GM12892 (cell line): ENCODE measurements at regions not wholly inside any gene's neighbourhood (a gene's known extent, or its start where the extent isn't known, plus 50 kb on each side); places are given as distances from the start of the nearest gene placed in this dataset.

Experiments used
- DNase-seq: peaks from one replicate; pipeline ENCODE4 v3.0.0; 2011; ENCODE audit not compliant: insufficient read length
- FAIRE-seq: peaks from 2 replicates; lab custom pipeline; 2011; peaks lifted over from hg19 to GRCh38; lab: Jason Lieb, UNC
- POLR2A ChIP-seq: IDR thresholded peaks from 2 replicates; pipeline ENCODE4 v1.6.1; 2011; ENCODE audit warnings: low read depth, low read length, control low read depth
- POLR2AphosphoS5 ChIP-seq: IDR thresholded peaks from 2 replicates; pipeline ENCODE4 v1.6.1; 2011; ENCODE audit warnings: low read depth, low read length, control low read depth
- TAF1 ChIP-seq: IDR thresholded peaks from 2 replicates; pipeline ENCODE4 v1.6.1; 2011; ENCODE audit warnings: low read depth, mild to moderate bottlenecking, control low read depth, low read length, borderline replicate concordance

DNA sequence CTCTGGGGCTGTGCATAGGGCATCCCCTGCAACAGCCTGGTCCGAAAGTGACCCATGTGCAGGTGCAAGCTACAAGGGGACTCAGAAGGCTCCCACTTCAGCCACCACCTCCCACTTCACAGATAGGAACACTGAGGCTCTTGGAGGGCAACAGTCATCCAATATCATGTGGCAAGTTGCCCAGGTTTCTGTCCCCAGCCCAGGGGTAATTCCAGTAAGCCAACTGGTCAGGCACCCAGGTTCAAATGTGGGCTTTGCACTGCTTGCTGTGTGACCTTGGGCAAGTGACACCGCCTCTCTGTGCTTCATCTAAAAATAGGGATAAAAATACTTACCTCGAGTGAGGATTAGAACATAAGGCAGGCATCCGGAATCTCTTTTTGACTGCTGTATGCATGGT lies 62.0 kb upstream of the SIRPA start:
- TF ChIP-seq POLR2AphosphoS5 (no peak), TAF1 (no peak), POLR2A (no peak)
- FAIRE-seq (no peak), DNase-seq (no peak)

DNA sequence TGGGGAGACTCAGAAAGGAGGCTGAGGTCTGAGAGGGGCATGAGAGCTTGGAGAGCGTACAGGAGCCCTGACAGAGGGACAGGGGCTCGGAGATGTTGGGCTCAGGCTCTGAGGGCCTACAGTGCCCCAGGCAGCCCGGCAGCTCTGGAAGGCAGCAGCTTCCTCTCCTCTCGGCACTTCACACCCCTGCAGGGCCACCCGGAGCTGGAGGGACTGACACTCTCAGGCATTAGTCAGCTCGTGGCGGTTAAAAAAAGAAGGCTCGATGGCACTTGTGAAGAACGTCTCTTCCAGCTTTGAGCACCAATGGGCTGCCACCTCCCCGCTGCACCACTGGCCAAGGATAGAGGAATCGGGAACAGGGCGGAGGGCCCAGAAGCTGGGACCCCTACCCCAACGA lies 62.6 kb upstream of the SIRPA start:
- FAIRE-seq (no peak), DNase-seq (no peak)
- TF ChIP-seq POLR2AphosphoS5 = no peak
- no peak for TF ChIP-seq POLR2A
- no peak for TF ChIP-seq TAF1

- no peak for TF ChIP-seq TAF1
- TF ChIP-seq POLR2A = no peak
- TF ChIP-seq POLR2AphosphoS5 = no peak
- FAIRE-seq (no peak), DNase-seq (no peak)
These were observed 63.6 kb upstream of the SIRPA start for GRCh38 chr20:1831606-1832005.

- TF ChIP-seq TAF1 (no peak), POLR2A (no peak), POLR2AphosphoS5 (no peak)
- DNase-seq (no peak), FAIRE-seq (no peak)
These were observed 64.1 kb upstream of the SIRPA start for GRCh38 chr20:1831096-1831495.

- DNase-seq = no peak
- FAIRE-seq = no peak
- no peak for TF ChIP-seq TAF1
- no peak for TF ChIP-seq POLR2A
- TF ChIP-seq POLR2AphosphoS5 = no peak
These were observed 65.0 kb upstream of the SIRPA start for GRCh38 chr20:1830240-1830639.

GRCh38 chr20:1829531-1829930 lies 65.7 kb upstream of the SIRPA start:
- no peak for DNase-seq
- FAIRE-seq = no peak
- TF ChIP-seq POLR2AphosphoS5 = no peak
- no peak for TF ChIP-seq TAF1
- no peak for TF ChIP-seq POLR2A

- TF ChIP-seq POLR2AphosphoS5 (no peak), TAF1 (no peak)
- no peak for DNase-seq
- no peak for FAIRE-seq
These were observed 66.4 kb upstream of the SIRPA start for GRCh38 chr20:1828786-1829131.

DNA sequence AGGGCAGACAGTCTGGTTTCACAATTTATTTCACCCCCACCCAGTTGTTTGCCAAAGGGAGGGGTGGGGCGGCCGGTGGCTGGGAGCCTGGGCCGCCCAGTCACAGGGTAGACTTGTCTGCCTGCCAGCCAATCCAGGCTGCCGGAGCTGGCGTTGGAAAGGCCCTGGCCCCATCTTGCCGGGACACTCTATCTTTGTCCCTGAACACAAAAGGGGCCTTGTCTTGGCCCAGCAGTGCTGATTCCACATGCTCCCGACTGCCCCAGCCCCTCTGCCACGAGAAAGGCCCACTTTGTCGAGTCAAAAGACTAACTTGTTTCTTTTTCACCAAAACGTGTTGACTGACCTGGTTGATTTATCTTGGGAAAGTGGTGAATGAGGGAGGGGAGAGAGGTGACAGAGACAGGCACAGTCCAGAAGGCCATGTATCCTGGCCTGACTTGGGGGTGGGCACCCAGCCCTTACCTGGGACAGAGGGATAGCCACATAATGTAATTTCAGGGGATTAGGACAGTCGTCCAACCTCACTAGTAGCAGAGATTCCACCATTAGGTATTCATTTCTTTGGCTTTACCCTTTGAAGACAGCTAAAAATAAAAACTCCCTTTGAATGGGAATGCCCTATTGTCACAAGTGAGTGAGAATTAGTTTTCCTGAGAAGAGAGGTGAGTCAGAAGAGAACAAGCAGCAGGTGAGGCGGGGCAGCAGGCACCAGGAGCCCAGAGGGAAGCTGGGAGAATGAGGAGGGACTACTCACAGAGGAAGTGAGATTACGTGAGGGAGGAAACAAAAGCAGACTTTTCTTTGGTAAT lies 67.0 kb upstream of the SIRPA start:
- TF ChIP-seq TAF1 = no peak
- no peak for DNase-seq
- no peak for FAIRE-seq

DNA sequence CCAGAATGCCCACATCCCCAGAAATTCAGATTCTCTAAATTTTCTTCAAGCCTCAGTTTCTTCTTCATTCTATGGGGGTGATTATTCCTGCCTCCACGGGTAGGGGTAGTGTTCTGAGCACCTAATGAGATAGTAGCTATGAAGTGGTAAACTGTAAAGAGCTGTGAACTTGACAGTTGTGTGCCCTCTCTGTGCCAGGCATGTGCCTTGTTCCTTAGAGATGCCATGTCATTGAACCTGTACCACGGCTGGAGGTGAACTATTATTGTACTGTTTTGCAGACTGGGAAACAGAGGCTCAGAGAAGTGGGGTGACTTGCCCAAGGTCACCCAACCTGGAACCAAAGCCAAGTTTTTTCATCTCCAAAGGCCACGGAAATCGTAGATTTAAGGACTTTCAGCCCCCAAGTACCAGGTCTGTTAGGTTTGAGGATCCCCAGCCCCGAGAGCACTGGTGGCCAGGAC lies 67.7 kb upstream of the SIRPA start:
- TF ChIP-seq TAF1 = no peak
- DNase-seq (no peak), FAIRE-seq (no peak)

DNA sequence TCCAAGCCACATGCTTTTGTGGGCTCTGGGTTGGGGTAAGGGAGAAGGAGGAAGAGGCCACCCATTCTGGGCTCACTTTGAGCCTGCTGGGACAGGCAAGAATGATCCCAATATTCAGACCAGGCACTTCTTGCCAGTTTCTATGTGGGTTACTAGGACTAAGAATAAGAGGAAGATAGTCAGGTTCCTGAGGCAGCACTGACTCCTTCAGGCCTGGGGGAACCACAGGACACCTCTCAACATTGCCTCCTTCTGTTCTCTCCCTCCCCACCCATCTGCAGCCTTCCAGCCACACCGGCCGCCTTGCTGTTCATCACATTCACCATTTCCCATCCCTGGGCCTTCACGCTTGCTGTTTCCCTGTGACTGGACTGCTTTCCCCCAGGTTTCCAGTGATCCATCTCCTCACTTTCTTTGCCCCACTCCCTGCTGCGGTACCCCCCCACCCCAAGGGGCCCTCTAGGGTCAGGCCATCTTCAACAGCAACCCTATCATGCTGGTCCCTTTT lies 69.2 kb upstream of the SIRPA start:
- TF ChIP-seq POLR2A (no peak), TAF1 (no peak), POLR2AphosphoS5 (no peak)
- DNase-seq = no peak
- FAIRE-seq = no peak

- DNase-seq (no peak), FAIRE-seq (no peak)
- TF ChIP-seq POLR2A = no peak
- TF ChIP-seq TAF1 = no peak
- no peak for TF ChIP-seq POLR2AphosphoS5
These were observed 69.7 kb upstream of the SIRPA start for GRCh38 chr20:1825507-1825906.

DNA sequence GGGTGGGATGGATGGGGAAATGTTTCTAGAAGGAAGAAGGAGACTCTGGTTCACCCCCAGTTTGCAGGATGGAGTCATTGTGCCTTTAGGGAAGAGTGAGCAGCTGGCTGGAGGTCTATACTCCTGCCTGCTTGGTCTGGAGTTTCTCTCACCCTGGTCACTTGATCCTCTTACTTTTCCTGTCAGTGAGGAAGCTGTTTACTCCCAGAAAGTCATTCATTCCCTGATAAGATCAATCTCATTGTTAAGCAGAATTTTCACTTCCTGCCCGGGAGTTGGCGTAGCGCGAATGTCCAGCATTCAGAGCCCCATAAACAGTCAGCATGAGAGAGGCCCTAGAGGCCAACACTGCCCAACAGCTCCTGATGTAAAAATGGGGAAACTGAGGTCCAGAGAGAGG lies 70.4 kb upstream of the SIRPA start:
- FAIRE-seq (no peak), DNase-seq (no peak)
- TF ChIP-seq POLR2A (no peak), TAF1 (no peak)

DNA sequence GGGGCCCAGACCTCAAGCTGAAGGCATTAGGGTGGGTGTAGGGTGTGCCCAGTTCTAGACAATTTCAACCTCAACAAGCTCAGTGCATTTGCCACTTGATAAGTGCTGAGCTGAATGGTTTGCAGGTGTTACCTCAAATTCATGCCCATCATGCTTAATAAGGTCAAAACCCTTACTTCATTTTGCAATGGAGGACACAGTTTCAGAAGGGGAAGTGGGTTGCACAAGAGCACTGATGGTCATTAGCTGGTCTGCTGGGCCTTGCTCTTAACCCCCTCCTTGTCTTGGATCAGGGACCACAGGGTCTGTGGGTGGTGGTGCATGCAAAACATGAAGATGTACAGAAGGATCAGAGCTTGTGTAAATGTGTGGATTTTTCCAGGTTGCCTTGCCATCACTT lies 71.0 kb upstream of the SIRPA start:
- no peak for FAIRE-seq
- DNase-seq = no peak
- TF ChIP-seq POLR2A (no peak), TAF1 (no peak), POLR2AphosphoS5 (no peak)

DNA sequence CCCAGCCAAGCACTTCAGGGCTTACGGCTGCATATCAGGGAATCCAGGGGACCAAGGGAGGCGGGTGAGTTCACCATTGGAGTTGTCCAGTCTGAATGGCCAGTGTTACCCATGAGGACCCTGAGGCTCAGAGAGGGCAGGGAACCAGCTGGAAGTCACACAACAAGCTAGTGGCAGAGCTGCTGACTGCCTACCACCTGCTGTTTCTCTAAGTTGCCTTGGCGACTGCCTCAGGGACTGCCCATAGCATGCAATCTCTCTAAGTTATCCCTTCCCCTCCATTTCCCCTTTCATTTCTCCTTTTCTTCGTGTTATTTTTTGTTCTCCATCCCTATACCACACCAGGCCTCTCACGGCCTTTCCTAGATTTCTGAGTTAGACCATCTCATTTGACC lies 71.8 kb upstream of the SIRPA start:
- TF ChIP-seq POLR2AphosphoS5 (no peak), POLR2A (no peak), TAF1 (no peak)
- FAIRE-seq (no peak), DNase-seq (no peak)
